LNCaP clone FGC (cell line): ENCODE measurements at regions not wholly inside any gene's neighbourhood (a gene's known extent, or its start where the extent isn't known, plus 50 kb on each side); places are given as distances from the start of the nearest gene placed in this dataset.

Source experiments
- DNase-seq: peaks from one replicate; pipeline ENCODE4 v3.0.0-alpha.2; 2011; ENCODE audit warnings: low read depth
- H3K4me3 ChIP-seq: 2 replicates; pipeline ENCODE4 v1.5.1; 2011; ENCODE audit warnings: mild to moderate bottlenecking, low read depth, low read length, control low read depth
- TF ChIP-seq, protein P1 (sequence below): IDR thresholded peaks from 2 replicates; pipeline ENCODE4 v1.5.1; 2012; ENCODE audit warnings: mild to moderate bottlenecking; ENCODE audit not compliant: control insufficient read depth, insufficient read depth; ENCODE audit errors: extremely low read depth

DNA sequence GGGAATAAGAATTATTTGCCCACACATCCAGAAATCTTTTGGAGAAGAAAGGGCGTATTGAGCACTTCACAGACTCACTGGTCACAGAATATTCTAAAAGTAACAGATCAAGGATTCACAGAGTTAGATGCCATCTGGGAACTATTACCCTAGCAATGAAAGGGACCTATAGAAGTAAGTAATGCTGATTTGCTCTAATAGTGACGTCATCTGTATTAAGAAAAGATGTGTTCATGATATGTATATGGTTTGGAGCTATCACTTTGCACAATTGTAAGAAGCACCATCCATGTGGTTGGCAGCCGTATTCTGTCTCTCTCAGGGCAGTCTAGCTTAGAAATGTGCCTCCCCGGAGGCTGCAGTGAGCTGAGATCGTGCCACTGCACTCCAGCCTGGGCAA lies 52.8 kb upstream of the SV2C start:
- TF ChIP-seq, protein P1, sequence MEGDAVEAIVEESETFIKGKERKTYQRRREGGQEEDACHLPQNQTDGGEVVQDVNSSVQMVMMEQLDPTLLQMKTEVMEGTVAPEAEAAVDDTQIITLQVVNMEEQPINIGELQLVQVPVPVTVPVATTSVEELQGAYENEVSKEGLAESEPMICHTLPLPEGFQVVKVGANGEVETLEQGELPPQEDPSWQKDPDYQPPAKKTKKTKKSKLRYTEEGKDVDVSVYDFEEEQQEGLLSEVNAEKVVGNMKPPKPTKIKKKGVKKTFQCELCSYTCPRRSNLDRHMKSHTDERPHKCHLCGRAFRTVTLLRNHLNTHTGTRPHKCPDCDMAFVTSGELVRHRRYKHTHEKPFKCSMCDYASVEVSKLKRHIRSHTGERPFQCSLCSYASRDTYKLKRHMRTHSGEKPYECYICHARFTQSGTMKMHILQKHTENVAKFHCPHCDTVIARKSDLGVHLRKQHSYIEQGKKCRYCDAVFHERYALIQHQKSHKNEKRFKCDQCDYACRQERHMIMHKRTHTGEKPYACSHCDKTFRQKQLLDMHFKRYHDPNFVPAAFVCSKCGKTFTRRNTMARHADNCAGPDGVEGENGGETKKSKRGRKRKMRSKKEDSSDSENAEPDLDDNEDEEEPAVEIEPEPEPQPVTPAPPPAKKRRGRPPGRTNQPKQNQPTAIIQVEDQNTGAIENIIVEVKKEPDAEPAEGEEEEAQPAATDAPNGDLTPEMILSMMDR, result no peak
- DNase-seq, result no peak
- H3K4me3 ChIP-seq, result no peak overlapping the region

DNA sequence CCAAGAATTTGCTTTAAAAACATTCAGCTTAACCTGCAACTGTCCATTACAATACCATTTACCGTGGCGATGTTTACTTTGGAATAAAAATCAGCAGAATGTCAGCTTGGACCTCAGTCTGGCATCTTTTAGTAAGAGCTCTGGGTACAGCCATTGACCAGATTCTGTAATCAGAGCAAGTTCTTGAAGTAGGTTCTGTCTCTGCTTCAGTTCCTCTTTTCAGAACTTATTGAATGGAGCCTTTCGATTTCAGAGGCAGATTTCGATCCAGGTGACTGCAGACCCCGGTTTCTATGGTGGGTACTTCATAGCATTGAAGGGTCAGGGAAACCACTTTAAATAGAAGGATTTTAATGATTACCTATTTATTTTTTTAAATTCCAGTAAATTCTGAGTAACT lies 53.4 kb upstream of the SV2C start:
- no peak overlapping the region for H3K4me3 ChIP-seq
- TF ChIP-seq, protein P1, result no peak
- no peak for DNase-seq

DNA sequence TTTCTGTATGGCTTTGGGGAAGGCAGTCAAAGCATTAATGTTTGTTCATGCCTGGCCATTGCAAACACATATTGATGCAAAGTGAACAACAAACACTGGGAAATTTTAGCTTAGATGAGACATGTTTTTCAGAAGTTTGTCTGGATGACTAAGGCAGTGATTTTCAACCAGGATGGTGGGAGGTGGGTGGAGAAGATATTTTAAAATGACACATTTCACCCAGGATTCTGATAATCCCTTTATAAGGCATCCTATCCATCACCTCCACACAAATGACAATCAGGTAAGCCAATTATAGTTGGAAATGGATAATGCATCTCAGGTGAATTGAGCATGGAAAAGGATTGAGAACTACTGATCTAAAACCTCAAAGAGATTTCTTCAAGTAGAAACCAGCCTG lies 57.4 kb upstream of the SV2C start:
- DNase-seq, result no peak
- no peak overlapping the region for H3K4me3 ChIP-seq
- TF ChIP-seq, protein P1, result no peak

DNA sequence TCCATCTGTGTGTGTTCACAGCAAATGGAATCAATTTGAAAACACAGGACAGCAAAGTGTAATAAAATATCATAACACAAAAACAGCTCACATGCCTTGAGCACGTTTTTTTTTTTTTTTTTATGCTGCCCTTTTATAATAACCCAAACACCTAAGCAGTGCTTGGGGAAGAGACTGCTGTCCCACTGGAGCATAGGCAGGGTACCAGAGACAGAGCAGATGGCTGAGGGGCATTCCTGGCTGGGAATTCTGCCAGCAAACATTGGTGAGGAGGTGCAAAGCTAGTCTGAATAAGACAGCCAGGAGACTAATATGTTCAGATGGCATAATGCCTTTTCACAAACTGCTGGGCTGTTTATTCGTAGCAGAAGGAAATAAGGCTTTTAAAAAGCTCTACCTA lies 58.1 kb upstream of the SV2C start:
- DNase-seq, result no peak
- TF ChIP-seq, protein P1, result no peak
- H3K4me3 ChIP-seq, result no peak overlapping the region

DNA sequence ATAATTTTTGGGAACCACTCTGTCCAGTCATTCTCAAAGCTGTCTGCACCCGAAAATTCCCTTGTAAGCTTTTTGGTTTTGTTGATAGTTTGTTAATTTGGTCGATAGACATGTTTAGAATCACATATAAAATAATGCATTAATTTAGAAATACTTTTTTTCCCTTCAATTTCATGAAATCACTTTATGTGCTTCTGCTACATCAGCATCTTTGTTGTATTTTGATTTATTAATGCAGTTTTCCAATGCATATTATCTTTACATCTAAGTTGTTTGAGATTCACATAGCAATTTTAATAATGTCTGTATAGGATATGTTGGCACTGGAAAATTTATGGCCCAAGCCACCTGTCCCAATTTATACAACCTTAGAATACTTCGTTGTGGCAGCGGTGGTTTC lies 60.6 kb upstream of the SV2C start:
- no peak overlapping the region for H3K4me3 ChIP-seq
- TF ChIP-seq, protein P1, result no peak
- no peak for DNase-seq

DNA sequence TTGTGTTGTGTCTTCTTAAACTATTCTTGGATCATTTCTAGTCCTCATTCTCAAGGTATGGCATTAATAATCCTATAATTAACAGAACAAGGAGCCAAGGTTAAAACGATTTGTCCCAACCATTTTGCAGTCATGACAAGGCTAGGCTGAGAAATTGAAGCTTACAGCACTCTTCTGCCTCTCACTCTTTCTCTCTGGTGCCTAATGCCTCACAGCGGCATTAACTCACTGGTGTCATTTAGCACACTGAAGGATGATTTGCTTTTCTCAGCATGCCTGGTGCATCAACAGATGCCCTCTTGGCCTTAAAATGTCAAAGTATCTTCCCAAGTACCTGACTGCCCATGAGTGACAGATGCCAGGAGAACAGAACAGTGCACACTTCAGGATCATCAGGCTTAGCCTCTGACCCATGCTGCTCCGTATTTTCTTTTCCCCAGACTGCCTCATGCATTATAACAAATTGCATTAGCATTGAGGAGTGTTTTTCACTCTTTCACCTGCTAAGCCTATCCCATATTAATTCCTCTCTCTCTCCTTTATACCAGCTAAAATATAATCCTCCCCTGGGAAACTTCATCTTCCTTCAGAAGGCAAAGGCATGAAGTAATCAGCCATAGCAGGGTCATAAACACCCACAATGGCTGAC lies 61.1 kb upstream of the SV2C start:
- no peak overlapping the region for H3K4me3 ChIP-seq
- TF ChIP-seq, protein P1, result no peak
- DNase-seq, result no peak

DNA sequence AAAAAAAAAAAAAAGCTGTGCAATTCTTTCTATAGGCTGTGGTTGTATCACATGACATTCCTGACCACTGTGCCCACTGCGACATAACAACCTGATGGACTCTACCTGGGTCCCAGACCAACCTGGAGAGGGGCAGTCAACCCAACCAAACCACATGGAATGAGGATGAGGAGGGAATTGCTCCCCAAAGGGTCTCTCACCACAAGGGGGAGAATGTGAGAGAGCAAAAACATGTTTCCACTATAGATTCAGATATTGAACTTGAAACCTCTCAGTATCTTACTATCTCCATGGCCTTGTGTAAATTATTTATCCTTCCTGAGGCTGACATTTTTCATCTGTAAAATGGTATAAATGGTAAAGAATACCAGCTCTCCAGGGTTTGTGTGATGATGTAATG lies 66.9 kb upstream of the SV2C start:
- no peak for DNase-seq
- TF ChIP-seq, protein P1, result peak; percentile 11; the same call in 1 of the 2 replicates

More for the DNA sequence above, 66.9 kb upstream of the SV2C start:
- H3K4me3 ChIP-seq, result no peak overlapping the region
